Transverse colon (tissue), 4 donors: ENCODE measurements at regions not wholly inside any gene's neighbourhood (a gene's known extent, or its start where the extent isn't known, plus 50 kb on each side); places are given as distances from the start of the nearest gene placed in this dataset.

Source experiments
- DNase-seq: peaks from one replicate; pipeline ENCODE4 v3.0.0-alpha.2; 2019
- H3K27ac ChIP-seq, 4 donors: fragments of 200-600 bp; sonication (generic); 2 replicates each; pipeline ENCODE4 v1.5.1; 2016 to 2018; ENCODE audit warnings: inconsistent platforms in 4 of 4
- H3K27me3 ChIP-seq: fragments of 200-600 bp; sonication (generic); 2 replicates; pipeline ENCODE4 v1.5.1; 2017; ENCODE audit warnings: inconsistent platforms
- H3K36me3 ChIP-seq, 4 donors: fragments of 200-600 bp; sonication (generic); 2 replicates each; pipeline ENCODE4 v1.5.1; 2017 to 2019; ENCODE audit warnings: inconsistent platforms in 4 of 4
- H3K4me1 ChIP-seq, 4 donors: fragments of 200-600 bp; sonication (generic); 2 replicates each; pipeline ENCODE4 v1.5.1; 2017 to 2020; ENCODE audit warnings: inconsistent platforms in 4 of 4
- H3K4me3 ChIP-seq, 4 donors: fragments of 200-600 bp; sonication (generic); 1 replicate in 1 of 4; 2 replicates in 3 of 4; pipeline versions ENCODE4 v1.5.1 to v1.6.1; 2017 to 2019; ENCODE audit warnings: inconsistent platforms in 4 of 4
- H3K9me3 ChIP-seq, 2 donors: fragments of 200-600 bp; sonication (generic); 2 replicates each; pipeline ENCODE4 v1.5.1; 2017 to 2019; ENCODE audit warnings: inconsistent platforms in 2 of 2
- CTCF ChIP-seq, 5 experiments: fragments of 200-600 bp in 3 of 5; fragments of 450-650 bp in 2 of 5; sonication (generic) in 3 of 5; IDR thresholded peaks; 1 replicate in 2 of 5; 2 replicates in 3 of 5; pipeline ENCODE4 v1.5.1; 2016 to 2017; ENCODE audit warnings: antibody characterized with exemption in 5 of 5, inconsistent platforms in 3 of 5, mild to moderate bottlenecking in 2 of 5, moderate library complexity in 1 of 5
- EP300 ChIP-seq: sonication (generic); formaldehyde crosslinking; IDR thresholded peaks from one replicate; pipeline ENCODE4 v1.6.1; 2017; ENCODE audit warnings: antibody characterized with exemption, low read depth
- POLR2A ChIP-seq: fragments of 450-650 bp; IDR thresholded peaks from one replicate; pipeline ENCODE4 v1.6.1; 2016; ENCODE audit warnings: antibody characterized with exemption, mild to moderate bottlenecking, moderate library complexity
- POLR2AphosphoS5 ChIP-seq, 3 donors: sonication (generic); formaldehyde crosslinking; IDR thresholded peaks; one replicate each; pipeline ENCODE4 v1.6.1; 2016; ENCODE audit warnings: antibody characterized with exemption in 3 of 3
- WGBS, 2 donors: methylation state at CpG; one replicate each; pipeline ENCODE4 v1.1.5; 2018; ENCODE audit warnings: low coverage in 1 of 2; 5-methylcytosine and 5-hydroxymethylcytosine counted together
- in situ Hi-C, 4 donors: fragments of 200-750 bp; cut with MboI; loops; one replicate each; pipeline versions ENCODE4 v1.15.0 to v1.15.1; 2017; ENCODE audit warnings: low sequenced_read_pairs in 3 of 4, low pct_ligation_motif_present in 1 of 4, low pct_unique_long_range_greater_than_20kb in 1 of 4
- intact Hi-C: fragments of 100-400 bp; cut with DNase I; formaldehyde crosslinking; loops from one replicate; pipeline ENCODE4 v1.15.1; 2023; ENCODE audit warnings: low total_unique reads

GRCh38 chr3:137295336-137295735 lies 337.6 kb downstream of the IL20RB start:
- H3K27me3 ChIP-seq, result no peaks in the 10 kb centered on the region
- in situ Hi-C loops, result no loop called here
- no peak overlapping the region for H3K27ac ChIP-seq
- no peaks in the 10 kb centered on the region for H3K9me3 ChIP-seq
- no peak overlapping the region for H3K4me3 ChIP-seq
- intact Hi-C loops, result no loop called here
- WGBS, 2 donors, result 82 to 89% methylated on average over 3 of the region's 3 CpGs
- H3K4me1 ChIP-seq, result no peaks in the 10 kb centered on the region
- TF ChIP-seq POLR2A (no peak), CTCF (IDR thresholded peaks at IDR 0.05) (no peak)
- DNase-seq, result no peak
- H3K36me3 ChIP-seq, result no peaks in the 10 kb centered on the region

- in situ Hi-C loops, result no loop called here
Observed at GRCh38 chr3:137296116-137296515, 338.3 kb downstream of the IL20RB start.

GRCh38 chr3:137297770-137298169 lies 340.0 kb downstream of the IL20RB start:
- 80% methylated on average over 1 of the region's 1 CpG for WGBS, 2 donors
- H3K27ac ChIP-seq, result no peak overlapping the region
- no peak overlapping the region for H3K4me3 ChIP-seq
- intact Hi-C loops (no loop called here), in situ Hi-C loops (no loop called here)
- TF ChIP-seq POLR2A (no peak), POLR2AphosphoS5 (IDR thresholded peaks at IDR 0.05) (no peak), CTCF (IDR thresholded peaks at IDR 0.05) (no peak), EP300 (no peak)
- DNase-seq, result no peak
- H3K4me1 ChIP-seq, result no peaks in the 10 kb centered on the region
- H3K36me3 ChIP-seq, result no peaks in the 10 kb centered on the region
- no peaks in the 10 kb centered on the region for H3K27me3 ChIP-seq
- no peaks in the 10 kb centered on the region for H3K9me3 ChIP-seq

More at GRCh38 chr3:137296116-137296515, 338.3 kb downstream of the IL20RB start:
- H3K36me3 ChIP-seq, result no peaks in the 10 kb centered on the region
- intact Hi-C loops, result no loop called here
- no peak for DNase-seq
- TF ChIP-seq EP300 (no peak), POLR2AphosphoS5 (IDR thresholded peaks at IDR 0.05) (no peak), POLR2A (no peak), CTCF (IDR thresholded peaks at IDR 0.05) (no peak)
- H3K27ac ChIP-seq, result no peak overlapping the region
- no peaks in the 10 kb centered on the region for H3K4me1 ChIP-seq
- WGBS, 2 donors, result 39 to 53% methylated on average over 2 of the region's 2 CpGs
- H3K9me3 ChIP-seq, result no peaks in the 10 kb centered on the region
- no peak overlapping the region for H3K4me3 ChIP-seq
- no peaks in the 10 kb centered on the region for H3K27me3 ChIP-seq

GRCh38 chr3:137300703-137301102 lies 342.9 kb downstream of the IL20RB start:
- Histone ChIP-seq H3K4me3 (no peak overlapping the region), H3K36me3 (no peaks in the 10 kb centered on the region), H3K4me1 (no peaks in the 10 kb centered on the region), H3K27ac (no peak overlapping the region), H3K9me3 (no peaks in the 10 kb centered on the region), H3K27me3 (no peaks in the 10 kb centered on the region)
- intact Hi-C loops, result no loop called here
- in situ Hi-C loops, result no loop called here
- TF ChIP-seq CTCF (IDR thresholded peaks at IDR 0.05) (no peak), POLR2A (no peak), EP300 (no peak), POLR2AphosphoS5 (IDR thresholded peaks at IDR 0.05) (no peak)
- no peak for DNase-seq
- 55 to 68% methylated on average over 2 of the region's 2 CpGs for WGBS, 2 donors
